Astrocyte (in vitro differentiated cells and primary cell): ENCODE measurements at regions not wholly inside any gene's neighbourhood (a gene's known extent, or its start where the extent isn't known, plus 50 kb on each side); places are given as distances from the start of the nearest gene placed in this dataset.

ENCODE experiments used
- CTCF ChIP-seq: IDR thresholded peaks from 2 replicates; pipeline ENCODE4 v1.5.1; 2011; ENCODE audit warnings: low read depth, mild to moderate bottlenecking, inconsistent platforms, low read length, moderate library complexity; ENCODE audit not compliant: insufficient read depth
- EZH2 ChIP-seq: IDR thresholded peaks from 2 replicates; pipeline ENCODE4 v1.6.1; 2012; ENCODE audit warnings: mild to moderate bottlenecking, low read length, inconsistent platforms; ENCODE audit not compliant: insufficient read depth

DNA sequence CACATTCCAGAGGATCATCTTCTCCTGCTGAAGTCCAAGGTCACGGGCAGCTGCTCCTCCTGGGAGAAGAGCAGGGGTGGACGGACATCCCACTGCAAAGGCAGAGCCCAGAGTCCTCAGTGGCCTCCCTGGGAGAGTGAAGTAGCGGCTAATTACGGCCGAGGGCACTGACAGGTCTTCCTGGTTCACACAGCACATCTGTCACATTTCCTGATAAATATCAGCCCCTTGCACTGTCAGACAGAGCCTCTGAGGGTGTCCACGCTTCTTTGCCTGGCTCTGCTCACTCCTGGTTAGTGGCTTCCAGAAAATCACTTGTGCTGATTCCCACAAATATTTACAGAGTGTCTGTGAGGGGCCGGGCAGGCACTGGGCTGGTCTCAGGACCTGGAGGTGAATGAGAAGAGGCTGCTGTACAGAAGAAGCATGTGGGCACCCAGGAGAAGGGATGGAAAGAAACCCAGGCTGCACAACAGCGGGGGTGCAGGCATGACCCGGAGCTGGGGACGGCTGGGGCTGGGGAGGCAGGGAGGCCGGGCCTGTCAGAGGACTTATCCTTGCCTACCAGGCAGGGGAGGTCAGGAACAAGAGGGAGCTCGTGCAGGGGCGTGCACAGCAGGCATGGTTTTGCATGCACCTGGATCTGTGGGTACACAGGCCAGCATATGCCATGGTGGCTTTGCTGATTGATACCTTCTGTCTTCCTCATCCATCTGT is 258.2 kb upstream of the TNRC6C start:
- no peak for TF ChIP-seq CTCF
- TF ChIP-seq EZH2 = no peak
